Endothelial cell of umbilical vein (primary cell): ENCODE measurements at regions not wholly inside any gene's neighbourhood (a gene's known extent, or its start where the extent isn't known, plus 50 kb on each side); places are given as distances from the start of the nearest gene placed in this dataset.

ENCODE experiments used
- BruUV-seq: library from RNA; stranded (reverse); fragments of 400-500 nt; replicated peaks from 2 replicates; lab custom pipeline; 2021; lab: Mats Ljungman, UMichigan
- CTCF ChIA-PET: fragments of 300-600, 350-600 bp; sonication (Branson Sonifier 250); formaldehyde crosslinking; loops from one replicate; lab custom pipeline; 2021; ENCODE audit warnings: antibody characterized with exemption, inconsistent platforms; lab: Charles Lee
- POLR2A ChIA-PET: fragments of 300-600, 350-600 bp; sonication (Branson Sonifier 250); formaldehyde crosslinking; loops from one replicate; lab custom pipeline; 2021; ENCODE audit warnings: antibody characterized with exemption, inconsistent platforms; lab: Charles Lee
- DNase-seq: peaks from one replicate; pipeline ENCODE4 v3.0.0-alpha.2; 2011; ENCODE audit warnings: low read depth, low spot score
- FAIRE-seq: peaks from 2 replicates; lab custom pipeline; 2011; peaks lifted over from hg19 to GRCh38; lab: Jason Lieb, UNC
- H2AFZ ChIP-seq: 2 replicates; pipeline ENCODE4 v1.6.0; 2012; ENCODE audit warnings: low read depth, low read length, control low read depth, inconsistent platforms
- H3K27ac ChIP-seq: 2 replicates; pipeline ENCODE4 v1.5.1; 2011; ENCODE audit warnings: low read depth, mild to moderate bottlenecking, control low read depth, low read length, moderate library complexity; ENCODE audit not compliant: insufficient read depth
- H3K27me3 ChIP-seq, 2 experiments: 2 replicates each; pipeline versions ENCODE4 v1.6.0 to v1.6.1; 2011; ENCODE audit warnings: low read length in 2 of 2, mixed read lengths in 1 of 2; ENCODE audit not compliant: control insufficient read depth in 2 of 2, insufficient read depth in 2 of 2
- H3K36me3 ChIP-seq, 2 experiments: 2 replicates in 1 of 2; 3 replicates in 1 of 2; pipeline ENCODE4 v1.5.1; 2011; ENCODE audit warnings: low read length in 2 of 2, mild to moderate bottlenecking in 1 of 2, moderate library complexity in 1 of 2; ENCODE audit not compliant: control insufficient read depth in 2 of 2, insufficient read depth in 2 of 2; ENCODE audit errors: extremely low read depth in 1 of 2
- H3K4me1 ChIP-seq: 3 replicates; pipeline ENCODE4 v1.5.1; 2011; ENCODE audit warnings: mild to moderate bottlenecking, low read length; ENCODE audit not compliant: control insufficient read depth, insufficient read depth; ENCODE audit errors: extremely low read depth
- H3K4me2 ChIP-seq: 2 replicates; pipeline ENCODE4 v1.6.1; 2011; ENCODE audit warnings: low read length, control low read depth, mixed read lengths; ENCODE audit not compliant: insufficient read depth
- H3K4me3 ChIP-seq, 3 experiments: fragments of 200-600 bp in 1 of 3; sonication (generic), shearing (Covaris generic) in 1 of 3; replicated peaks in 1 of 3; 2 replicates each; pipeline ENCODE4 v1.5.1; 2011 to 2016; ENCODE audit warnings: control low read depth in 3 of 3, low read length in 3 of 3, mild to moderate bottlenecking in 2 of 3, inconsistent platforms in 1 of 3, low read depth in 1 of 3, moderate library complexity in 1 of 3; ENCODE audit not compliant: insufficient read depth in 1 of 3
- H3K79me2 ChIP-seq: 2 replicates; pipeline ENCODE4 v1.6.0; 2012; ENCODE audit warnings: low read length, inconsistent platforms; ENCODE audit not compliant: control insufficient read depth, insufficient read depth
- H3K9ac ChIP-seq: replicated peaks from 2 replicates; pipeline ENCODE3; 2011; ENCODE audit warnings: low read length, control low read depth; ENCODE audit not compliant: insufficient read depth; ENCODE audit errors: extremely low read depth
- H3K9me1 ChIP-seq: replicated peaks from 3 replicates; pipeline ENCODE4 v1.6.0; 2011; ENCODE audit warnings: mild to moderate bottlenecking, low read length; ENCODE audit not compliant: control insufficient read depth, insufficient read depth; ENCODE audit errors: extremely low read depth
- H3K9me3 ChIP-seq: replicated peaks from 2 replicates; pipeline ENCODE4 v1.5.1; 2012; ENCODE audit warnings: low read length, inconsistent platforms; ENCODE audit not compliant: control insufficient read depth, insufficient read depth
- H4K20me1 ChIP-seq: replicated peaks from 2 replicates; pipeline ENCODE3; 2011; ENCODE audit warnings: mild to moderate bottlenecking, low read length; ENCODE audit not compliant: control insufficient read depth, insufficient read depth; ENCODE audit errors: extremely low read depth
- EZH2 ChIP-seq: IDR thresholded peaks from 2 replicates; pipeline ENCODE4 v1.6.1; 2012; ENCODE audit warnings: borderline replicate concordance, low read depth, mild to moderate bottlenecking, moderate library complexity, low read length, inconsistent platforms; ENCODE audit not compliant: severe bottlenecking
- FOS ChIP-seq: IDR thresholded peaks from 2 replicates; pipeline ENCODE4 v1.6.1; 2011; ENCODE audit warnings: mild to moderate bottlenecking, low read length, moderate library complexity, borderline replicate concordance; ENCODE audit not compliant: insufficient read depth
- GATA2 ChIP-seq: IDR thresholded peaks from 2 replicates; pipeline ENCODE4 v1.7.0; 2011; ENCODE audit warnings: low read depth, mild to moderate bottlenecking, moderate library complexity, mixed read lengths, low read length; ENCODE audit not compliant: insufficient read length, insufficient read depth
- JUN ChIP-seq: IDR thresholded peaks from 2 replicates; pipeline ENCODE4 v1.6.1; 2011; ENCODE audit warnings: borderline replicate concordance, low read depth; ENCODE audit not compliant: insufficient read length, insufficient read depth
- MAX ChIP-seq: IDR thresholded peaks from 2 replicates; pipeline ENCODE4 v1.6.1; 2011; ENCODE audit not compliant: insufficient read depth, insufficient read length
- MYC ChIP-seq: IDR thresholded peaks from one replicate; pipeline ENCODE4 v1.6.1; 2011; ENCODE audit warnings: mild to moderate bottlenecking, low read depth, low read length
- POLR2A ChIP-seq: IDR thresholded peaks from 2 replicates; pipeline ENCODE4 v1.6.1; 2012; ENCODE audit warnings: low read depth, mild to moderate bottlenecking, control low read depth, low read length
- POLR2AphosphoS5 ChIP-seq: IDR thresholded peaks from 2 replicates; pipeline ENCODE4 v1.6.1; 2012; ENCODE audit warnings: low read depth, mild to moderate bottlenecking, control low read depth, low read length, moderate library complexity; ENCODE audit not compliant: insufficient read depth
- dilution Hi-C: fragments of 300-500 bp; cut with MboI; formaldehyde crosslinking; loops from one replicate; pipeline ENCODE4 v1.15.0; 2019; ENCODE audit warnings: low sequenced_read_pairs; ENCODE audit not compliant: extremely low pct_ligation_motif_present
- intact Hi-C: fragments of 100-400 bp; cut with micrococcal nuclease; formaldehyde crosslinking; loops from one replicate; pipeline ENCODE4 v1.10.0; 2022
- TF ChIP-seq, protein P1 (sequence below), 2 donors: IDR thresholded peaks; 1 replicate in 1 of 2; 2 replicates in 1 of 2; pipeline ENCODE4 v1.5.1; 2011; ENCODE audit warnings: low read length in 2 of 2, mild to moderate bottlenecking in 2 of 2, moderate library complexity in 2 of 2, control low read depth in 1 of 2, inconsistent platforms in 1 of 2, low read depth in 1 of 2; ENCODE audit not compliant: insufficient read depth in 1 of 2; ENCODE audit errors: extremely low read depth in 1 of 2

- Histone ChIP-seq H3K27ac (no peak overlapping the region), H3K9me1 (no peaks in the 10 kb centered on the region), H3K79me2 (no peaks in the 10 kb centered on the region), H3K4me2 (no peak overlapping the region), H3K9me3 (no peaks in the 10 kb centered on the region), H3K36me3 (no peaks in the 10 kb centered on the region), H3K27me3 (no peaks in the 10 kb centered on the region), H2AFZ (no peak overlapping the region), H3K4me3 (no peak overlapping the region), H4K20me1 (no peaks in the 10 kb centered on the region), H3K9ac (no peak overlapping the region), H3K4me1 (peaks cover 3% of the 10 kb centered on the region)
- ChIA-PET CTCF (no interaction called here), POLR2A (no interaction called here)
- DNase-seq = no peak
- no TSS peak for BruUV-seq
- TF ChIP-seq EZH2 (no peak), JUN (no peak), MAX (no peak), FOS (no peak), POLR2AphosphoS5 (no peak), GATA2 (no peak), POLR2A (no peak), MYC (no peak)
- TF ChIP-seq, protein P1, sequence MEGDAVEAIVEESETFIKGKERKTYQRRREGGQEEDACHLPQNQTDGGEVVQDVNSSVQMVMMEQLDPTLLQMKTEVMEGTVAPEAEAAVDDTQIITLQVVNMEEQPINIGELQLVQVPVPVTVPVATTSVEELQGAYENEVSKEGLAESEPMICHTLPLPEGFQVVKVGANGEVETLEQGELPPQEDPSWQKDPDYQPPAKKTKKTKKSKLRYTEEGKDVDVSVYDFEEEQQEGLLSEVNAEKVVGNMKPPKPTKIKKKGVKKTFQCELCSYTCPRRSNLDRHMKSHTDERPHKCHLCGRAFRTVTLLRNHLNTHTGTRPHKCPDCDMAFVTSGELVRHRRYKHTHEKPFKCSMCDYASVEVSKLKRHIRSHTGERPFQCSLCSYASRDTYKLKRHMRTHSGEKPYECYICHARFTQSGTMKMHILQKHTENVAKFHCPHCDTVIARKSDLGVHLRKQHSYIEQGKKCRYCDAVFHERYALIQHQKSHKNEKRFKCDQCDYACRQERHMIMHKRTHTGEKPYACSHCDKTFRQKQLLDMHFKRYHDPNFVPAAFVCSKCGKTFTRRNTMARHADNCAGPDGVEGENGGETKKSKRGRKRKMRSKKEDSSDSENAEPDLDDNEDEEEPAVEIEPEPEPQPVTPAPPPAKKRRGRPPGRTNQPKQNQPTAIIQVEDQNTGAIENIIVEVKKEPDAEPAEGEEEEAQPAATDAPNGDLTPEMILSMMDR (IDR thresholded peaks at IDR 0.05; ENCODE audit: extremely low read depth in 1 of 2, insufficient read depth in 1 of 2, low read depth in 1 of 2, low read length in 2 of 2) = no peak
- FAIRE-seq = no peak
- dilution Hi-C loops (no loop called here), intact Hi-C loops (loop anchor here (5.0 kb wide), 1 partner anchor 323 kb away; no protein-coding TSS in a partner anchor)
Measured at GRCh38 chr18:2219706-2220105, 351.6 kb downstream of the METTL4 start.
